T47D (cell line): ENCODE measurements at regions not wholly inside any gene's neighbourhood (a gene's known extent, or its start where the extent isn't known, plus 50 kb on each side); places are given as distances from the start of the nearest gene placed in this dataset.

Experiments
- DNase-seq, 2 experiments: peaks; one replicate each; pipeline versions ENCODE4 v3.0.0 to v3.0.0-alpha.2; 2011 to 2012; ENCODE audit warnings: low read depth in 1 of 2, low spot score in 1 of 2
- JUND ChIP-seq: IDR thresholded peaks from 2 replicates; pipeline ENCODE4 v1.6.1; 2012; ENCODE audit warnings: low read depth
- in situ Hi-C: cut with HindIII; loops from 2 replicates; pipeline ENCODE4 v1.10.0; 2016; ENCODE audit warnings: low sequenced_read_pairs, low pct_unique_long_range_greater_than_20kb

DNA sequence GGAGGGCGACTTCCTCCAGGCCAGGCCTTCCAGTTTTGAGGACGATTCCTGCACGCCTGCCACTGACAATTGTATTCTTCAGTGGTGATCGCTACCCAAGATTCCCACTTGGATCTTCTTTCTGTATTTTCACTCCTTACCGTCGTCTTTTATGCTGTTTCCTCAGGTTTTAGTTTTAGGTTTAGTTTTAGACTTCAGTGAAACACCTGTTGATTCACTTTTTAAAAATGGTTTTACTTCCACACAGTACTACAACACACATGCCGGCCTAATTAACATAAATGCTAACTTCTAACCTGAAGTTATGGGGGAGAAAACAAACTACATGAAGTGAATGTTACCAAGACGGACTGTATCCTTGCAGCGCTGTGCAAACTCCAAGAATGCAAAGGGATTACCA is 530.6 kb upstream of the MGMT start:
- DNase-seq = no peak
- TF ChIP-seq JUND = no peak
- in situ Hi-C loops = no loop called here

DNA sequence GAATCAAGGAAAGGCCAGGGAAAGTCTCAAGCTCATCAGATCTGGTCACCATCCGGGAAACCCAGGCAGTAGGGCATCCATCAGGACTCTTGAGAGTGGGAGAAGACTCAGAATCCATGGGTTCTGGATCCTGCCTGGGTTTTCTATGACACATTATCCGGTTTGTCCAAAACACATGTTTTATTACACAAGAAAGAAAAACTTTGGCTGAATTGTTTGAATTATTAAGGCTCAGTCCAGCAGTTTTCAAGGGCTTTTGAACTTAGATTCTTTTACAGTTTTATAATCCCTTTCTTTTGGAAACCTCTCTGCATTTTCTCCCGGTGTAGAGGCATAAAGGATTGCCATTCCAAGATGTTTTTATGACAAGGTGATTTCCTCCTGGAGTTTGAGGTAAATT is 528.5 kb upstream of the MGMT start:
- no peak for DNase-seq
- no peak for TF ChIP-seq JUND
- in situ Hi-C loops = no loop called here

DNA sequence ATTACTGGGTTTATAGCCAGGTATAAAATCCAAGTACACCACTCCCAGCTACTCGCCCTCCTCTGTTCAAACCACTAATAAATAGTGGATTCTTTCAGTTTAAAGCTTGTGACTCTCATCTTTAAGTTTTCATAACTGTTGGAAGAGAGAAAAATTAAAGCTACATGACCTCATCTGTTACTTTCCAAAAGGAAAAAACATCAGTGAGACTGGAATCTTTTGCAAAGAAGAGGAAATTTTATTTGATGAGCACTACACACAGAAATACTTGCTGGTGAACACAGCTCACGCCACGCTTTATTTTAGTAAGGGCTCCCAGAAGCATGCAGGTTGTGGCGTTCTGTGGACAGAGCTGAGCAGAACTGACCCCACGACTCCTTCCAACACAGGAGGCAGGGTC is 527.0 kb upstream of the MGMT start:
- in situ Hi-C loops = no loop called here
- DNase-seq = no peak
- no peak for TF ChIP-seq JUND

DNA sequence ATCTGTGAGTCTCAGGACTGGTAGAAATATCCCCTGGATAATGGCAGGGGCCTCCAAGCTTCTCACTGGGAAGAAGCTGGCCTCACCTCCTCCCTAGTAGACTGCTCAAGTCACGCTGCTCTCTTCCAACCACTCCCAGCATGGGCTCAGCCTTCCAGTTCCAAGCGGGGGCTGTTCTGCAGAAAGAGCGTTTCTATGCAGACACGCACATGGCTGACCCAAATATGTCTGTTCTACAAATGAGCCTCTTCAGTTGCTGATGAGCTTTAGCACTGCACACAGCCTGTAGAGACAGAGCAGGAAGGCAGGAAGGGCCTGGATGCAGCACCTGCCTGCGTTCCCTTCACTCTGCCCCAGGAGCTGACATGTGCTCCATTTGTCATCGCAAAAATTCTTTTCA is 523.9 kb upstream of the MGMT start:
- no peak for DNase-seq
- in situ Hi-C loops = no loop called here
- TF ChIP-seq JUND = no peak

DNA sequence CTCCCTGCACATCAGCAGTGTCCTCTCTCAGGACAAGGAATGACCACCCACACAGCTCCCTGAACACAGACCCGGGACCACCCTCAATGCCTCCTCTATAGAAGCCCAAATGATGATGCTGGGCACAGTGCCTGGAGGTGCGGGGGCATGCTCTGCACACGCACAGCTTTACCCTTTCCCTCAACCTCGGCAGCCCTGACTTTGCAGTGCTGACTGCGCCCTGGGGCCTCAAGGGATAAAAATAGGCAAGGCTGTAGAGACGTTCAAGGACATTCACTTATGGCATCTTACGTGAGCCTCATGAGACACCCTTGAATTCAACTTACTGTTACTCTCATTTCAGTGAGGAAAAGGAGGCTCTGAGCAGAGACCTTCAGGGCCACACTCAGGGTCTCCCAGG is 521.6 kb upstream of the MGMT start:
- DNase-seq = no peak
- in situ Hi-C loops = no loop called here
- no peak for TF ChIP-seq JUND

DNA sequence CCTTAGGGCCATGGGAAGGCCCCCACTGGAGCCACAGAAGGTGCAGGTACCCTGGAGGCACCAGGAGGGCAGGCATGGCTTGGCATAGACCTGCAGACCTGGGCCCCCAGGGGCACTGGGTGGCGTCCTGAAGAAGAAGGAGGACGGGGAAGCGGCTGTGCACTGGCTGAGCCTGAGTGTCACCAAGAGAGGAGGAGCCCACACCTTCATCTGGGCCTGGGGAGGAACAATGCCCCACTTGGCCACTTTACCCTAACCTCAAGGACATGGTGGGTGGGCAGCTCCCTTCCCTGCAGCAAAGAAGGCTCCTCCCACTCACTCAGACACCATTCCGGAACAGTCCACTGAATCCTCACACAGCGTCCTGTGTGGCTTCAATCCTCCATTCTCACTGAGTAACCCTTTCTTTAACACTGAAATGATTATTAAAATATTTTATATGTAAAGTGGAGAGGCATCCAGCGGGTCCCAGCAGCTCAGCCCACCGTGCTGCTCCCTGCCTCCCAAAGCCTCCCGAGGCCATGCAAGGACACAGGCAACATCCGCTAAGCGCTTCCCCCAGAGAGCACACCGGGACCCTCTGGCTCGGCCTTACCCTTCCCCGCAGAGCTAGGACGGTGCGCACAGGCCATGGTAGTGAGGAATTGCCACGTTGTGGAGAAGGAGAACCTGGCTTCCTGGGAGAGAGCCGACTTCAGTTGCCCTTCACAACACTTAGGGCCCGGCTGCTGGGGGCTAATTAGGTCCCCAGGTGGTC is 516.7 kb upstream of the MGMT start:
- in situ Hi-C loops = no loop called here
- TF ChIP-seq JUND = no peak
- no peak for DNase-seq

DNA sequence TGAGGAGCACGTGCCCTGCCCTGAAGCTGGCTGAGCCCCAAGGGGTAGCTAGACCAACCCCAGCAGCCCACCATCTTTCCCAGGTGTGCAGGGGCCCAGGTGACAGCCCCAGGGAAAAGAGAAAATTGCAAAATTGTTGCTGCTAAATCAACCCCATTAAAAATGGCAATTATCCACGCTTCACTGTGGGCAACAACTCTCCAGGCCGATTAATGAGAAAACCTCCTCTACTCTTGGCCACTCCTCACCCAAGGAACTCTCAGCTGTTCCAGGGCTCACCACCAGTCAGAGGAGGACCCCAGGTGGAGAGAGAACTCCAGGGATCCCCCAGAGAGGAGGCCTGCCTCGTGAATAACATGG is 516.1 kb upstream of the MGMT start:
- TF ChIP-seq JUND = no peak
- DNase-seq = no peak
- in situ Hi-C loops = no loop called here

DNA sequence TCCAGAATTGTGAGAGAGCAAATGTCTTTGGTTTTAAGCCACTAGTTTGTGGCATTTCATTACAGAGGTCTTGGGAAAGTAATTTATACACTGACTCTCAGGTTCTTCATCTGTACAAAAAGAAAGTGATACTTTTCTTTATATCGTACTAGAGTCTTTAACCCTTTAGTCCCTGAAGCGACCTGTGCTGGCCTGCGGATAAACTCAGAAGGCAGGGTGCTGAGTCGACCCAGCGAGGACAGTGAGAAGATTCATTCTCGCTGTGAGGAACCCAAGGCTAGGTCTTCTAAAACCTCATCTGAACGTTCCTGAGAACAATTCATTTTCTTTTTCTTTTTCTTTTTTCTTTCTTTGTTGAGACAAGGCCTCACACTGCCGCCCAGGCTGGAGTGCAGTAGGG is 514.2 kb upstream of the MGMT start:
- in situ Hi-C loops = no loop called here
- TF ChIP-seq JUND = no peak
- no peak for DNase-seq

DNA sequence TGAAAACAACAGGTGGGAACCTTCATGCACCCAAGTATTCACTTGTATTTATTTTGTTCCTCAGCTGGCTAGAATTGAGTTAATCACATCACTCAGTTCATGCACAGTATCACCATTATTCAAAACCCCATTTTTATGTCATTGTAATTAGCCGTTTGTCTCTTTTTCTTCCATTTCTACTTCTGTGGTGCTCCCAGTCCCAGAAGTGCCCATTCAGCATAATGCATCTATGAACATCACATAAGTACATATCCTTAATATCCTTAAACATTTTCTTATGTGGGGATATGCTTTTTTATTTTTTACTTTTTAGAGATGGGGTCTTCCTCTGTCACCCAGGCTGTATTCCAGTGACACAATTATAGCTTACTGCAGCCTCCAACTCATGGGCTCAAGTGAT is 510.9 kb upstream of the MGMT start:
- DNase-seq = no peak
- in situ Hi-C loops = no loop called here
- TF ChIP-seq JUND = no peak

DNA sequence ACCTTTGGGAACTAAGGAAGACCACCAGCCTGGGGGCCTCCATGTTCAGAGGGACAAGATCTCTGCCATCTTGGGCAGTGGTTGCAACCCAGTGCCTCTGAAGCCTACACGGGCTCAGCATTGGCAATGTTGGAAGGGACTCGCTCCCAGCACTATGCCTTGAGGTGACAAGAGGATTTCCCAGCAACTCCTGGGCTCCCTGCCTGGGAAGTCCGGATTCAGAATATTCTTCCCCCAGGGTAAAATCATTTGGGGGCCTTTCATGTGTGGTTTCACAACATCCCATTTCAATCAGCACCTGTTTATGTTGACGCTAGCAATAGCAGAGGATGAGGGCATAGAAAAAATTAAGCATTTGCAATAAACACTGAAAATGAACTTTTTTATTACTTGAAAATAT is 509.8 kb upstream of the MGMT start:
- no peak for TF ChIP-seq JUND
- DNase-seq = no peak
- in situ Hi-C loops = no loop called here

DNA sequence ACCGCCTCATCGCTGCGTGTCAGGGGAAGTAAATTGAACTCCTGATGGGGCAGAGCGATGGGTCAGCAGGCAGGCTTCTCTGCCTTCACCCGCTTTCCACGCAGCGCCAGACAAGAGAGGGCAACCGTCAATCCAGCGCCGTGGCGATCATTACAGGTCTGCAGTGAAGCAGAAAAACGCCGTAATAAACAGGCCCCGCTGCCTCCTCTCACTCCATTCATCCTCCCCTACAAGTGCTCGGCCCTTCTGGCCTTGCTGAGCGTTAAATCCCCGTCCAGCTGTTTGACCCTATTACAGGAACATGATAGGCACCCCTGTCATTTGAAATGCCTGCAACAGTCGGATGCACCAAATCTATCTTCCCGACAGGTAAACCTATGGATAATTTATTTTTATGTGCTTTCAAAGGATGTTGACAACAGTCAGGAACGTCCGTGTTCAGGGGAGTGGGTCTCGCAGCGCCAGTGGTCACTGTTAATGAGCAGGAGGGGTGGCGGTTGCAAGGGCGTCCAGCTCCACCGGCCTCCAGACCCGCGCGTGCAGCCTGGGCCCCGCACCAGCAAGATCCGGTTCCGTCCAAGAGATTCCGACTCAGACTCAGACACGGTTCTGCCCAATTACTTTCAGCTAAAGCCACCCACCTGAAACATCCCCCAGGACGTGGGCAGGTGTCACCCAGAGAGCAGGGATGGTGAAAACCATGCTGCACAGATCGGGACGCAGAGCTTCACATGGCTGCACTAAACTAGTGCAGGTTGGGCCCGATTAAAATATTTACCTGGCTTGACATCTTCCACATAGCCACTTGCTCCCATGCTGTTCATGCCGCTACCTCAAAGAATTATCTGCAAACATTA is 508.0 kb upstream of the MGMT start:
- in situ Hi-C loops = no loop called here
- no peak for DNase-seq
- no peak for TF ChIP-seq JUND

DNA sequence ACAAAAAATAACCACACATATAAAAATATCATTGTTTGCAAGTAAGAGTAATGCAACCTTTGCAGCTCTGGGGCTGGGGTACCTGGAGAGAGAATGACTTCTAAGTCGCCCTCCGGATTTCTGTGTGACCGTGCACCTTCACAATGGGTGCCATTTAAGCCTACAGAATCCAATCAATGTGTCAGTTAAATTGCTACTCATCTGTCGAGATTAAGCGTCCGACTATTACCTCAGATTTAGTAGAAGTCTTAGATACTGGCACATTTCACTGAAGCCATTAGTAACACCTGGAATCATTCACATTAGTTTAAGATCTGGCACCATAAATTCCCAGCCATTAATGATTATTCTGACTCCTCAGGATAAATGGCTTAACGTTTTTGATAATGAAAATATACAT is 507.3 kb upstream of the MGMT start:
- TF ChIP-seq JUND = no peak
- in situ Hi-C loops = no loop called here
- no peak for DNase-seq

DNA sequence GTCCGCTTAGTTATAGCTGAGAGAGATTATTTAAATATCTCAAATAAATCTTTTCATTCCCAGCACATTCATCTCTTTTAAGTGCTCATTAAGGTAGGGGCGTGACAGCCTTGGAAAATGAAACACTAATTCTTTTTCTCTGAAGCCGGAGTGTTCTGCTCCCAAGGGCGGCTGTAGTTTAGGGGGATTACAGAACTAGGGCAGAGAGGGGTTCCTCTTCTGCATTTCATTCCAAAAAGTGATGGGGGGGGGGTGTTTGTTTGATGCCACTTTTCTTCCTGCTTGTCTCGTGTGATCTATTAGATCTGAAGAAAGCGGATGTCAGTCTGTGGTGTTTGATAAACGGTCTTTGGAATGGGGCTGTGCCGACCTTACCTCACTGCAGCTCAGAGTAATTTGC is 506.5 kb upstream of the MGMT start:
- TF ChIP-seq JUND = no peak
- DNase-seq = no peak
- in situ Hi-C loops = no loop called here
